ENCODE measurements at regions not wholly inside any gene's neighbourhood (a gene's known extent, or its start where the extent isn't known, plus 50 kb on each side); places are given as distances from the start of the nearest gene placed in this dataset.

DNA sequence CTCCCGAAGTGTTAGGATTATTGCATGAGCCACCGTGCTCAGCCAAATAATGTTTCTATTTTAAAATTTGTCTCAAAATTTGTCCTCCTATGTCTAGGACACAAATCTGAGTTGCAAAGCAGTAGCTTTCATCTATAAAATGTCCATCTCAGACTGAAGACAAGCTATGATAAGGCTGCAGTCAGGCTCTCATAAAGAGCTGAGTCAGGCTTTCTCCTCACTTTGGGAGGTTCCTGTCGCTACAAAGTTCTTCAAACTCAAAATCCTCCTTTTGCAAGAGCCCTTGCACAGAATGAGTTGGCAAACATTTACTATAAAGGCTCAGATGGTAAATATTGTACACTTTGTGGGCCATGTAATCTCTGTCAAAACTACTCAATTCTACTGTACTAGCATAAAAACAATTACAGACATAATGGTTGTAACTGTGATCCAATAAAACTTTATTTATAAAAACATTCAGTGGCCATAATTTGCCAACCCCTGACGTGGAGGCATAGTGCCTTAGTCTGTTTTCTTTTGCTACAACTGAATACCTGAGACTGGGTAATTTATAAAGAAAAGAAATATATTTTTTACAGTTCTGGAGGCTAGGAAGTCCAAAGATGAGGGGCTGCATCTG is 154.9 kb upstream of the SATB2 start:
- TF ChIP-seq, protein P1, sequence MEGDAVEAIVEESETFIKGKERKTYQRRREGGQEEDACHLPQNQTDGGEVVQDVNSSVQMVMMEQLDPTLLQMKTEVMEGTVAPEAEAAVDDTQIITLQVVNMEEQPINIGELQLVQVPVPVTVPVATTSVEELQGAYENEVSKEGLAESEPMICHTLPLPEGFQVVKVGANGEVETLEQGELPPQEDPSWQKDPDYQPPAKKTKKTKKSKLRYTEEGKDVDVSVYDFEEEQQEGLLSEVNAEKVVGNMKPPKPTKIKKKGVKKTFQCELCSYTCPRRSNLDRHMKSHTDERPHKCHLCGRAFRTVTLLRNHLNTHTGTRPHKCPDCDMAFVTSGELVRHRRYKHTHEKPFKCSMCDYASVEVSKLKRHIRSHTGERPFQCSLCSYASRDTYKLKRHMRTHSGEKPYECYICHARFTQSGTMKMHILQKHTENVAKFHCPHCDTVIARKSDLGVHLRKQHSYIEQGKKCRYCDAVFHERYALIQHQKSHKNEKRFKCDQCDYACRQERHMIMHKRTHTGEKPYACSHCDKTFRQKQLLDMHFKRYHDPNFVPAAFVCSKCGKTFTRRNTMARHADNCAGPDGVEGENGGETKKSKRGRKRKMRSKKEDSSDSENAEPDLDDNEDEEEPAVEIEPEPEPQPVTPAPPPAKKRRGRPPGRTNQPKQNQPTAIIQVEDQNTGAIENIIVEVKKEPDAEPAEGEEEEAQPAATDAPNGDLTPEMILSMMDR (IDR thresholded peaks at IDR 0.05 in 4 of 5, conservative IDR thresholded peaks at IDR 0.05 in 1 of 5): no peak
- TF ChIP-seq POLR2A (IDR thresholded peaks at IDR 0.05): no peak
